ENCODE measurements at regions not wholly inside any gene's neighbourhood (a gene's known extent, or its start where the extent isn't known, plus 50 kb on each side); places are given as distances from the start of the nearest gene placed in this dataset.

DNA sequence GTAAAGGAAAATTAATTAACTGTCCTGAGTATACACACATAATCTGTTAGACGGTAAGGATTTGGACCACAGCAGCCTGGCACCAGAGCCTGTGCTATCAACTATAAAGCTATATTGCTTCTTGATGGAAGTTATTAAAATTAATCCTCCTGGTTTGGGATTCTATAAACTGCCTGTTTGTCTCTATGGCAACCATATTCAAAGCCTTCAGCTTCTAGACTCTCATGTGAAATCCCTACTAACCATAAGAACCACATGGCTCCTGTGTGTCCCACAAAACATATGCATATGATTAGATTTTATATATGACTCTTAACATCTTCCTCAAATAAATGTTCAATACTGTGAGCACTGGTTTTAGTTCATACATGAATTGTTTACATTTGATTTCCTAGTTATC lies 380.8 kb downstream of the ANKRD50 start:
- no peaks in the 10 kb centered on the region for H3K27me3 ChIP-seq (ENCODE audit: insufficient read depth, low read length, poor library complexity, severe bottlenecking)
- peaks cover 0 to 1% of the 10 kb centered on the region in 2 donors for H3K27me3 Mint-ChIP-seq
- CTCF ChIA-PET, result no interaction called here

DNA sequence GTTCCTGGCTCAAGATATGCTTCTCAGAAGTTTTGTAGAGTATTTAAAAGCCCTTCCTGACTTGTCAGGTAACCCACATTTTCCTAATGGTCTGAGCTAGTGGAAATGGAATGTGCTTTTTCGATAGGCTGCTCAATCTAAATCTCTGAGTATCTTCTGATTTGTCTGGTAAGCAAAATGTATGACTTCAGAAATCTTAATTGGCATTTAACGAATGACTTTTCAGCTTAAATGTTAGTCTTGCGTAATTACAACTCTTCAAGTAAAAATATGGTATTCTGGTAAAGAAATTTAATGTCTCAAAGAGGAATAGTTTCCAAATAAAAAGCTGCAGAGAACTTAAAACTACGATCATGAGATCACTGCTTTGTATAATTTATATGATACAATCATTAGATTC lies 379.1 kb downstream of the ANKRD50 start:
- no peaks in the 10 kb centered on the region for H3K4me1 Mint-ChIP-seq
- no peak overlapping the region for H3K27ac ChIP-seq (ENCODE audit: low read depth, low read length)
- ChIA-PET CTCF (no interaction called here), POLR2A (no interaction called here)
- H3K27ac Mint-ChIP-seq, result no peak overlapping the region
- H3K27me3 ChIP-seq (ENCODE audit: insufficient read depth, low read length, poor library complexity, severe bottlenecking), result no peaks in the 10 kb centered on the region
- no peaks in the 10 kb centered on the region for H3K36me3 Mint-ChIP-seq
- H3K9me3 ChIP-seq (ENCODE audit: low read length), result no peaks in the 10 kb centered on the region
- H3K27me3 Mint-ChIP-seq, result peaks cover 0 to 1% of the 10 kb centered on the region in 2 donors
- no peaks in the 10 kb centered on the region for H3K36me3 ChIP-seq (ENCODE audit: insufficient read depth, low read length)
- H3K4me3 ChIP-seq (ENCODE audit: low read length), result no peak overlapping the region
- no peak overlapping the region for H3K4me3 Mint-ChIP-seq
- H3K9me3 Mint-ChIP-seq, result no peaks in the 10 kb centered on the region
- H3K4me1 ChIP-seq (ENCODE audit: insufficient read depth, low read length), result no peaks in the 10 kb centered on the region
- no peak for DNase-seq

More for the DNA sequence above, 380.8 kb downstream of the ANKRD50 start:
- no peak overlapping the region for H3K27ac ChIP-seq (ENCODE audit: low read depth, low read length)
- Mint-ChIP-seq H3K9me3 (no peaks in the 10 kb centered on the region), H3K27ac (no peak overlapping the region), H3K4me1 (no peaks in the 10 kb centered on the region), H3K36me3 (no peaks in the 10 kb centered on the region), H3K4me3 (no peak overlapping the region)
- H3K9me3 ChIP-seq (ENCODE audit: low read length), result no peaks in the 10 kb centered on the region
- H3K36me3 ChIP-seq (ENCODE audit: insufficient read depth, low read length), result no peaks in the 10 kb centered on the region
- DNase-seq, result no peak
- no peaks in the 10 kb centered on the region for H3K4me1 ChIP-seq (ENCODE audit: insufficient read depth, low read length)
- no peak overlapping the region for H3K4me3 ChIP-seq (ENCODE audit: low read length)
- POLR2A ChIA-PET, result no interaction called here

DNA sequence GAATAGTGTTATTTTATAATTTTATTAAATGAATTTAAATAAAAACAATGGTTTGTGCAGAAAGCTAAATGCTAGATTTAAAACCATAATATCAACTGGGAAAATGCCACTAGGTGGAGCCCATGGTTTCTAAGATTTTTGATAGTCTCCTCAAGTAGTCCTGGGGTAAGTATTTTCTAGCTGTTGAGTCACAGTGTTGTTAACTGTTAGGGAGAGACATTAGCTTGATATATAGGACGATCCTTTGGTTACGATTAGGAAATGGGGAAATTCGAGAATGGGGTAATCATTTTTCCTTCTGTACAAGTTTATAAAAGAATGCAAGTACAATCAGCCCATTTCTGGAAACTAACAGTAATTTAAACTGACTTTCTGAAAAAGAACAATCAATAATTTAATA lies 378.4 kb downstream of the ANKRD50 start:
- no peaks in the 10 kb centered on the region for H3K4me1 Mint-ChIP-seq
- DNase-seq, result no peak
- no peaks in the 10 kb centered on the region for H3K36me3 Mint-ChIP-seq
- POLR2A ChIA-PET, result no interaction called here
- no peaks in the 10 kb centered on the region for H3K36me3 ChIP-seq (ENCODE audit: insufficient read depth, low read length)
- H3K4me3 Mint-ChIP-seq, result no peak overlapping the region
- no peaks in the 10 kb centered on the region for H3K4me1 ChIP-seq (ENCODE audit: insufficient read depth, low read length)
- H3K27ac ChIP-seq (ENCODE audit: low read depth, low read length), result no peak overlapping the region
- H3K4me3 ChIP-seq (ENCODE audit: low read length), result no peak overlapping the region
- CTCF ChIA-PET, result no interaction called here
- no peaks in the 10 kb centered on the region for H3K9me3 ChIP-seq (ENCODE audit: low read length)
- no peaks in the 10 kb centered on the region for H3K9me3 Mint-ChIP-seq
- peaks cover 0 to 1% of the 10 kb centered on the region in 2 donors for H3K27me3 Mint-ChIP-seq
- no peak overlapping the region for H3K27ac Mint-ChIP-seq
- H3K27me3 ChIP-seq (ENCODE audit: insufficient read depth, low read length, poor library complexity, severe bottlenecking), result no peaks in the 10 kb centered on the region

DNA sequence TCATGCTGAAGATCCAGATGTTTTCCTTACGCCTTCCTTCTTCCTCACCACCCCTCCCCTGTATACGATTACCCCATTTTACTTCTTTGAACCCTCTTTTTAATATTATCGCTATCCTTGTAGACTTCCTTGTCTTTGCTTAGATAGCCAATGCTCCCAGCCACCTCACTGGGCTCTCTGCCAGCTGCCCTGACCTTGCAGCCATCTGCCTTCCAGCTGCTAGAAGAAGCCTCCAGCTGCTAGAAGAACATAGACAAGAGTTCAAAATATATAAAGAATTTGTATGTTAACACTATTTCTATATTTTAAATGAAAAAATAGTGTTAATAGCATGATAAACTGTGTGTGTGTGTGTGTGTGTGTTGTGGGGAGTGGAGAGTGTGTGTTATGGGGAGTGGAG lies 374.7 kb downstream of the ANKRD50 start:
- Mint-ChIP-seq H3K27me3 (peaks cover 0 to 1% of the 10 kb centered on the region in 2 donors), H3K36me3 (no peaks in the 10 kb centered on the region), H3K9me3 (no peaks in the 10 kb centered on the region), H3K4me1 (no peaks in the 10 kb centered on the region), H3K27ac (no peak overlapping the region), H3K4me3 (no peak overlapping the region)
- Histone ChIP-seq H3K27ac (ENCODE audit: low read depth, low read length) (no peak overlapping the region), H3K4me1 (ENCODE audit: insufficient read depth, low read length) (no peaks in the 10 kb centered on the region), H3K27me3 (ENCODE audit: insufficient read depth, low read length, poor library complexity, severe bottlenecking) (no peaks in the 10 kb centered on the region), H3K36me3 (ENCODE audit: insufficient read depth, low read length) (no peaks in the 10 kb centered on the region), H3K9me3 (ENCODE audit: low read length) (no peaks in the 10 kb centered on the region), H3K4me3 (ENCODE audit: low read length) (no peak overlapping the region)
- no peak for DNase-seq
- ChIA-PET CTCF (no interaction called here), POLR2A (no interaction called here)

DNA sequence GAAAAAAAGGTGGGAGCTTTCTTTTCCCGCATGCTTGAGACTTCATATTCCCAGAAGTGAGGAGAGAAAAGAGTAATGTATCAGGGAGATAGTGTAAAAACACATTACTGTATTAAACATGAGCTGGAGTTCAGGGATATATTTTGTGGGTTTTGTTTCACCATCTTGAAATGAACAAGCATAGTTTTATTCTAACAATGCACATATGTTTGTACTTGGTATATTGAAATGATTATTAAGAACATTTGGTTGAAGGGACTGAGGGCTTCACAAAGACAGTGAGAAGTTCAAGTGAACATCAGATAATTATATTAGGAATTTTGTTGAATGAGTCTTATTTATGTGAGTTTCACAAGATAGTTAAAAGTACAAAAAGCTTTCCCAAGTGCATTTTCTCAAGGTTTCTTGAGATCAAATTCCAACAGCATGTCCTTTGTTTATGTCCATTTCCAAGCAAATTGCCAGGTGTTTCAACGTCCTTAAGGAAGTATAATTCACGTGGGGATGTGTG lies 368.8 kb downstream of the ANKRD50 start:
- ChIA-PET CTCF (no interaction called here), POLR2A (no interaction called here)
- H3K4me3 Mint-ChIP-seq, result no peak overlapping the region
- H3K9me3 ChIP-seq (ENCODE audit: low read length), result no peaks in the 10 kb centered on the region
- no peaks in the 10 kb centered on the region for H3K4me1 ChIP-seq (ENCODE audit: insufficient read depth, low read length)
- H3K36me3 Mint-ChIP-seq, result no peaks in the 10 kb centered on the region
- no peaks in the 10 kb centered on the region for H3K4me1 Mint-ChIP-seq
- H3K27me3 ChIP-seq (ENCODE audit: insufficient read depth, low read length, poor library complexity, severe bottlenecking), result no peaks in the 10 kb centered on the region
- no peak overlapping the region for H3K27ac ChIP-seq (ENCODE audit: low read depth, low read length)
- H3K36me3 ChIP-seq (ENCODE audit: insufficient read depth, low read length), result no peaks in the 10 kb centered on the region
- no peak overlapping the region for H3K4me3 ChIP-seq (ENCODE audit: low read length)
- DNase-seq, result no peak
- no peak overlapping the region for H3K27ac Mint-ChIP-seq
- no peaks in the 10 kb centered on the region for H3K9me3 Mint-ChIP-seq
- H3K27me3 Mint-ChIP-seq, result no peaks in the 10 kb centered on the region

DNA sequence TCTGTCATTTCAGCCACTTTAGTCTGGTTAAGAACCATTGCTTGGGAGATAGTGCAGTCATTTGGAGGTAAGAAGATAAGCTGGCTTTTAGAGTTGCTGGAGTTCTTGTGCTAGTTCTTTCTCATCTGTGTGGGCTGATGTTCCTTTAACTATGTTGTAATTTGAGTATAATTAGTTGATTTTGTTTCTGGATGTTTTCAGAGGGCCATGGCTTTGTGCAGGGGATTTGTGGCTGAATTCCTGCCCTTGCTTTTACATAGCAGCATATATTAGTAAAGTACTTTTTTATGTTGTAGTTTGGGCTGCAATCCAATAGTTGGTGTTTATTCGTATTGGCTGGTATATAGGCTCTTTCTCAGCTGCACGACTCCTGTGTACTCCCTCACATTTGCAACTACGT lies 339.6 kb downstream of the ANKRD50 start:
- POLR2A ChIA-PET, result no interaction called here
- Histone ChIP-seq H3K27me3 (ENCODE audit: insufficient read depth, low read length, poor library complexity, severe bottlenecking) (no peaks in the 10 kb centered on the region), H3K27ac (ENCODE audit: low read depth, low read length) (no peak overlapping the region), H3K4me3 (ENCODE audit: low read length) (no peak overlapping the region), H3K9me3 (ENCODE audit: low read length) (no peaks in the 10 kb centered on the region), H3K36me3 (ENCODE audit: insufficient read depth, low read length) (no peaks in the 10 kb centered on the region), H3K4me1 (ENCODE audit: insufficient read depth, low read length) (no peaks in the 10 kb centered on the region)
- Mint-ChIP-seq H3K9me3 (peaks cover 0 to 17% (median 4%) of the 10 kb centered on the region in 5 donors), H3K27me3 (no peaks in the 10 kb centered on the region), H3K4me1 (no peaks in the 10 kb centered on the region), H3K4me3 (no peak overlapping the region), H3K27ac (no peak overlapping the region), H3K36me3 (no peaks in the 10 kb centered on the region)
- no peak for DNase-seq
- CTCF ChIA-PET, result no interaction called here

DNA sequence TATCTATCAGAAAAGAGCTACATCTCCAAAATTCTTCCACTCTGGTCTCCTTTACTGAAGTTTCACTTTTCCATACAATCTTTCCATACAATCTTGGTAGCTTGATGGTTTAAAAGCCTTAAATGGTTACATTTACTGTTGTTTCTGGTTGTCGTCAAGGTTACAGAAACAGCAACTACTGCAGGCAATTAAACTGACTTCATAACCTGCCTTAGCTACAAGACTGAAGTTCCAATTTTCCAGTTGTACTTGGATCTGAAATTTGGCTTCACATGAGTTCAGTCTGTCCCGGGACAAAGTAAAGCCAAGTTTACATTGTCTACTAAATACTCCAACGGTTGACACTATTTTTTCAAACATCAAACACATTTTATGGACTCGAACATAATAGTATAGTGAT lies 326.4 kb downstream of the ANKRD50 start:
- Mint-ChIP-seq H3K4me3 (no peak overlapping the region), H3K36me3 (no peaks in the 10 kb centered on the region), H3K27me3 (no peaks in the 10 kb centered on the region), H3K9me3 (peaks cover 0 to 4% (median 0%) of the 10 kb centered on the region in 5 donors), H3K27ac (no peak overlapping the region), H3K4me1 (no peaks in the 10 kb centered on the region)
- no peaks in the 10 kb centered on the region for H3K27me3 ChIP-seq (ENCODE audit: insufficient read depth, low read length, poor library complexity, severe bottlenecking)
- no peaks in the 10 kb centered on the region for H3K4me1 ChIP-seq (ENCODE audit: insufficient read depth, low read length)
- ChIA-PET POLR2A (no interaction called here), CTCF (no interaction called here)
- H3K9me3 ChIP-seq (ENCODE audit: low read length), result no peaks in the 10 kb centered on the region
- no peak overlapping the region for H3K4me3 ChIP-seq (ENCODE audit: low read length)
- DNase-seq, result no peak
- H3K36me3 ChIP-seq (ENCODE audit: insufficient read depth, low read length), result no peaks in the 10 kb centered on the region
- no peak overlapping the region for H3K27ac ChIP-seq (ENCODE audit: low read depth, low read length)

DNA sequence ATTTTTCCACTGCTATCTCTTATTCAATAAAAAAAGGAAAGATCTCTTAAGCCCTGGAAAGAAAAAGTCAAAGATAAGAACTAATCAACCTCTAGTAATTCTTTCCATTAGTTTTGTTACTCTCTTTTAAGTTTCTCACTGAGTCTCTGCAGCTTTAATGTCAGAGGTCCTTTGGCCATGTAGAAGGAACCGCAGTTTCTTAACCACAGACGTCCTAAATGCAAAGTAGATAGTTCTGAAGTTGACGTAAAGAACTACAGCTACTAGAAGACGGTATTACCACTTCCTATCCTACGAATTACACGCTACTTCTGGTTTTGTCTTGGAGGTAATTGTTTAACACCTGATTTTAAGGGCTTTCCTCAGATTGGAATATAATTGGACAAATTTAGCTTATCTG lies 325.9 kb downstream of the ANKRD50 start:
- Histone ChIP-seq H3K27ac (ENCODE audit: low read depth, low read length) (no peak overlapping the region), H3K4me1 (ENCODE audit: insufficient read depth, low read length) (no peaks in the 10 kb centered on the region), H3K27me3 (ENCODE audit: insufficient read depth, low read length, poor library complexity, severe bottlenecking) (no peaks in the 10 kb centered on the region), H3K4me3 (ENCODE audit: low read length) (no peak overlapping the region), H3K36me3 (ENCODE audit: insufficient read depth, low read length) (no peaks in the 10 kb centered on the region), H3K9me3 (ENCODE audit: low read length) (no peaks in the 10 kb centered on the region)
- no peak for DNase-seq
- Mint-ChIP-seq H3K27me3 (no peaks in the 10 kb centered on the region), H3K9me3 (peaks cover 0 to 4% (median 0%) of the 10 kb centered on the region in 5 donors), H3K4me1 (no peaks in the 10 kb centered on the region), H3K27ac (no peak overlapping the region), H3K4me3 (no peak overlapping the region), H3K36me3 (no peaks in the 10 kb centered on the region)
- CTCF ChIA-PET, result no interaction called here
- POLR2A ChIA-PET, result no interaction called here

DNA sequence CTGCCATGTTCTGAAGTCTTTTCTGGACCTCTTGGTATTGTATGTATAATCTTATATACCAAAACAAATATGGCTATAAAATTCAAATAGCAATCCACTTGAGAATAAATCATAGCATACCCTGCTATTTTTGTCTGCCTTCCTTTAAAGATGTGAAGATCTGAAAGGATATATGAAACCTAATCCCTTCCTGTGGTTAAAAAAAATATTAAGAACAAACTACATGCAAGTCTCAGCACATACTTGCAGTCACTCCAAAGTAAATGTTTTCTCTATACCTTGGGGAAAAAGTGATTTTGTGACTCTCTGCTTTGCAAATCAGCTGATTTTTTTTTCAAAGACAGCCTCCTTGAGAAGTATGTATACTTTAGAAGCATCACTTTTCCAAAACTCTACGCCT lies 322.9 kb downstream of the ANKRD50 start:
- Histone ChIP-seq H3K27me3 (ENCODE audit: insufficient read depth, low read length, poor library complexity, severe bottlenecking) (no peaks in the 10 kb centered on the region), H3K4me1 (ENCODE audit: insufficient read depth, low read length) (no peaks in the 10 kb centered on the region), H3K4me3 (ENCODE audit: low read length) (no peak overlapping the region), H3K27ac (ENCODE audit: low read depth, low read length) (no peak overlapping the region), H3K9me3 (ENCODE audit: low read length) (no peaks in the 10 kb centered on the region), H3K36me3 (ENCODE audit: insufficient read depth, low read length) (no peaks in the 10 kb centered on the region)
- no peak for DNase-seq
- ChIA-PET CTCF (no interaction called here), POLR2A (no interaction called here)
- Mint-ChIP-seq H3K9me3 (peaks cover 0 to 4% (median 2%) of the 10 kb centered on the region in 5 donors), H3K27ac (no peak overlapping the region), H3K36me3 (no peaks in the 10 kb centered on the region), H3K27me3 (no peaks in the 10 kb centered on the region), H3K4me3 (no peak overlapping the region), H3K4me1 (no peaks in the 10 kb centered on the region)
